Mesenchymal stem cell (in vitro differentiated cells and primary cell): ENCODE measurements at regions not wholly inside any gene's neighbourhood (a gene's known extent, or its start where the extent isn't known, plus 50 kb on each side); places are given as distances from the start of the nearest gene placed in this dataset.

Source experiments
- DNase-seq: peaks from one replicate; pipeline ENCODE4 v3.0.0-alpha.2; 2013
- H2AFZ ChIP-seq: one replicate; pipeline ENCODE4 v1.6.1; 2013; ENCODE audit warnings: low read depth, mild to moderate bottlenecking, control low read depth, inconsistent platforms, low read length, moderate library complexity
- H2AK5ac ChIP-seq: 2 replicates; pipeline ENCODE4 v1.6.1; 2013; ENCODE audit warnings: low read length, moderate library complexity, mild to moderate bottlenecking, inconsistent platforms; ENCODE audit not compliant: severe bottlenecking
- H2BK120ac ChIP-seq: one replicate; pipeline ENCODE4 v1.6.1; 2013; ENCODE audit warnings: low read depth, mild to moderate bottlenecking, inconsistent platforms, low read length, moderate library complexity
- H2BK12ac ChIP-seq, 2 experiments: one replicate each; pipeline ENCODE4 v1.6.1; 2013; ENCODE audit warnings: inconsistent platforms in 2 of 2, low read length in 2 of 2, mild to moderate bottlenecking in 2 of 2, moderate library complexity in 2 of 2, control low read depth in 1 of 2
- H2BK15ac ChIP-seq: one replicate; pipeline ENCODE4 v1.6.1; 2013; ENCODE audit warnings: mild to moderate bottlenecking, low read depth, inconsistent platforms; ENCODE audit not compliant: poor library complexity, severe bottlenecking
- H2BK5ac ChIP-seq: 2 replicates; pipeline ENCODE4 v1.6.1; 2013; ENCODE audit warnings: low read depth, mild to moderate bottlenecking, low read length, control low read depth, inconsistent platforms; ENCODE audit not compliant: poor library complexity, severe bottlenecking
- H3K14ac ChIP-seq, 2 experiments: one replicate each; pipeline ENCODE4 v1.6.1; 2013; ENCODE audit warnings: inconsistent platforms in 2 of 2, low read length in 2 of 2, control low read depth in 1 of 2, mild to moderate bottlenecking in 1 of 2, moderate library complexity in 1 of 2
- H3K18ac ChIP-seq, 2 experiments: one replicate each; pipeline ENCODE4 v1.6.1; 2013; ENCODE audit warnings: inconsistent platforms in 2 of 2, low read length in 2 of 2, control low read depth in 1 of 2, low read depth in 1 of 2, mild to moderate bottlenecking in 1 of 2
- H3K23ac ChIP-seq, 2 experiments: one replicate each; pipeline ENCODE4 v1.6.1; 2013; ENCODE audit warnings: inconsistent platforms in 2 of 2, low read length in 2 of 2, mild to moderate bottlenecking in 2 of 2, moderate library complexity in 2 of 2, control low read depth in 1 of 2
- H3K27ac ChIP-seq: 2 replicates; pipeline ENCODE4 v1.5.1; 2013; ENCODE audit warnings: mild to moderate bottlenecking, moderate library complexity, low read length, control low read depth, inconsistent platforms; ENCODE audit not compliant: poor library complexity, severe bottlenecking
- H3K27me3 ChIP-seq, 2 experiments: 2 replicates each; pipeline versions ENCODE4 v1.6.1 to v1.7.0; 2013; ENCODE audit warnings: low read length in 2 of 2, mild to moderate bottlenecking in 2 of 2, moderate library complexity in 2 of 2, control low read depth in 1 of 2, inconsistent platforms in 1 of 2; ENCODE audit not compliant: control insufficient read depth in 1 of 2, insufficient read depth in 1 of 2
- H3K36me3 ChIP-seq, 2 experiments: 2 replicates each; pipeline versions ENCODE4 v1.6.1 to v1.7.0; 2013; ENCODE audit warnings: low read length in 2 of 2, control low read depth in 1 of 2, inconsistent platforms in 1 of 2, low read depth in 1 of 2, mild to moderate bottlenecking in 1 of 2; ENCODE audit not compliant: insufficient read depth in 2 of 2, control insufficient read depth in 1 of 2
- H3K4ac ChIP-seq, 2 experiments: one replicate each; pipeline ENCODE4 v1.6.1; 2013; ENCODE audit warnings: inconsistent platforms in 2 of 2, low read length in 2 of 2, mild to moderate bottlenecking in 2 of 2, moderate library complexity in 2 of 2, control low read depth in 1 of 2, low read depth in 1 of 2
- H3K4me1 ChIP-seq: 2 replicates; pipeline ENCODE4 v1.6.1; 2013; ENCODE audit warnings: low read depth, low read length, control low read depth; ENCODE audit not compliant: control insufficient read depth, insufficient read depth
- H3K4me2 ChIP-seq: 2 replicates; pipeline ENCODE4 v1.6.1; 2013; ENCODE audit warnings: low read length, mild to moderate bottlenecking, inconsistent platforms; ENCODE audit not compliant: poor library complexity, severe bottlenecking
- H3K4me3 ChIP-seq, 2 experiments: 2 replicates each; pipeline versions ENCODE4 v1.5.1 to v1.7.0; 2013; ENCODE audit warnings: low read length in 2 of 2, mild to moderate bottlenecking in 2 of 2, control low read depth in 1 of 2, low read depth in 1 of 2; ENCODE audit not compliant: insufficient read depth in 1 of 2
- H3K79me1 ChIP-seq: replicated peaks from 2 replicates; pipeline ENCODE4 v1.6.1; 2013; ENCODE audit warnings: mild to moderate bottlenecking, control low read depth, low read length, inconsistent platforms; ENCODE audit not compliant: poor library complexity, severe bottlenecking
- H3K9ac ChIP-seq: 2 replicates; pipeline ENCODE4 v1.7.0; 2013; ENCODE audit warnings: mild to moderate bottlenecking, low read length, moderate library complexity
- H3K9me3 ChIP-seq: 2 replicates; pipeline ENCODE4 v1.7.0; 2013; ENCODE audit warnings: mild to moderate bottlenecking, low read length; ENCODE audit not compliant: control insufficient read depth
- H4K8ac ChIP-seq: one replicate; pipeline ENCODE4 v1.6.1; 2013; ENCODE audit warnings: inconsistent platforms, mild to moderate bottlenecking, low read length, moderate library complexity
- H4K91ac ChIP-seq: one replicate; pipeline ENCODE4 v1.6.1; 2013; ENCODE audit warnings: mild to moderate bottlenecking, low read length, inconsistent platforms
- WGBS: methylation state at CpG from one replicate; pipeline ENCODE4 v1.1.7; 2013; ENCODE audit warnings: mixed read lengths; 5-methylcytosine and 5-hydroxymethylcytosine counted together

- no peaks in the 10 kb centered on the region for H3K79me1 ChIP-seq
- no peak overlapping the region for H2BK15ac ChIP-seq
- DNase-seq: no peak
- no peak overlapping the region for H3K4ac ChIP-seq
- no peaks in the 10 kb centered on the region for H3K36me3 ChIP-seq
- H3K23ac ChIP-seq: no peak overlapping the region
- no peak overlapping the region for H2AFZ ChIP-seq
- no peaks in the 10 kb centered on the region for H3K9me3 ChIP-seq
- no peak overlapping the region for H3K4me2 ChIP-seq
- no peak overlapping the region for H2BK120ac ChIP-seq
- no peak overlapping the region for H4K91ac ChIP-seq
- no peak overlapping the region for H3K9ac ChIP-seq
- no peak overlapping the region for H3K18ac ChIP-seq
- WGBS: 13% methylated on average over 1 of the region's 9 CpGs
- no peak overlapping the region for H2AK5ac ChIP-seq
- no peak overlapping the region for H2BK12ac ChIP-seq
- no peak overlapping the region for H2BK5ac ChIP-seq
- H3K27me3 ChIP-seq: peaks cover 48 to 72% of the 10 kb centered on the region in 2 experiments
- H3K27ac ChIP-seq: no peak overlapping the region
- H3K4me1 ChIP-seq: no peaks in the 10 kb centered on the region
- H3K14ac ChIP-seq: no peak overlapping the region
- no peak overlapping the region for H3K4me3 ChIP-seq
- no peak overlapping the region for H4K8ac ChIP-seq
Measured at GRCh38 chr22:22168941-22169867, 75.4 kb upstream of the VPREB1 start.

GRCh38 chr22:22168190-22168940 is 76.2 kb upstream of the VPREB1 start:
- Histone ChIP-seq H2AK5ac (no peak overlapping the region), H3K79me1 (no peaks in the 10 kb centered on the region), H3K36me3 (no peaks in the 10 kb centered on the region), H2BK5ac (no peak overlapping the region), H3K27ac (no peak overlapping the region), H4K8ac (no peak overlapping the region), H3K4me2 (no peak overlapping the region), H3K23ac (no peak overlapping the region), H2BK120ac (no peak overlapping the region), H2BK12ac (no peak overlapping the region), H3K18ac (no peak overlapping the region), H2BK15ac (no peak overlapping the region), H2AFZ (no peak overlapping the region), H4K91ac (no peak overlapping the region), H3K4me1 (no peaks in the 10 kb centered on the region), H3K4me3 (peak overlapping the region in 1 of 2 experiments; percentile 43), H3K27me3 (peaks cover 57 to 80% of the 10 kb centered on the region in 2 experiments), H3K4ac (no peak overlapping the region), H3K9me3 (no peaks in the 10 kb centered on the region), H3K9ac (no peak overlapping the region), H3K14ac (no peak overlapping the region)
- 31% methylated on average over 6 of the region's 7 CpGs for WGBS
- peak; percentile 9 for DNase-seq

DNA sequence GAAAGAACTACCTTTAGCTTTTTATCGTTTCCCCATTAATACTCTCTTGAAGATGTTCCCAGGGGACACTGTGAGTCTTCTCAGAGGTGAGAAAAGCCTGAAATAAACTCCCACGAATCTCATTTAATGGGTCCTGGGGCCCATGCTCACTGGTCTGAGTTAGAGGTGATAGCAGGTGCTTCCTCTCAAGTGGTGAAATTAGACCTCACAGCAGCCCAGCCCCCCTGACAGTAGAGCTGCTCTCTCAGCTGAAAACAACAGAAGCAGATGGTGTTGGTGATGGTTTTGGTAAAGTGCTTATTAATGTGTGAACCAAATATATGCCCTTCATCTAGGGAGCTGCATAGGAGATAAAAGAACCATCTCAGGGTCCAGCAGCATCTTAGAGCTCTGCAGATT is 76.8 kb upstream of the VPREB1 start:
- WGBS: 63% methylated on average over 2 of the region's 2 CpGs

More for the DNA sequence above, 76.8 kb upstream of the VPREB1 start:
- no peak overlapping the region for H2BK120ac ChIP-seq
- no peak overlapping the region for H2BK5ac ChIP-seq
- H3K27me3 ChIP-seq: peaks cover 62 to 86% of the 10 kb centered on the region in 2 experiments
- H3K4me2 ChIP-seq: no peak overlapping the region
- H3K23ac ChIP-seq: no peak overlapping the region
- no peak for DNase-seq
- H3K9ac ChIP-seq: no peak overlapping the region
- H3K79me1 ChIP-seq: no peaks in the 10 kb centered on the region
- no peak overlapping the region for H3K4ac ChIP-seq
- H2BK12ac ChIP-seq: no peak overlapping the region
- no peak overlapping the region for H3K4me3 ChIP-seq
- H3K14ac ChIP-seq: no peak overlapping the region
- H3K9me3 ChIP-seq: no peaks in the 10 kb centered on the region
- H3K27ac ChIP-seq: no peak overlapping the region
- H3K36me3 ChIP-seq: no peaks in the 10 kb centered on the region
- no peak overlapping the region for H3K18ac ChIP-seq
- no peak overlapping the region for H2AFZ ChIP-seq
- H4K91ac ChIP-seq: no peak overlapping the region
- no peak overlapping the region for H4K8ac ChIP-seq
- H3K4me1 ChIP-seq: no peaks in the 10 kb centered on the region
- H2BK15ac ChIP-seq: no peak overlapping the region
- H2AK5ac ChIP-seq: no peak overlapping the region
